CD14-positive monocyte (primary cell): ENCODE measurements at regions not wholly inside any gene's neighbourhood (a gene's known extent, or its start where the extent isn't known, plus 50 kb on each side); places are given as distances from the start of the nearest gene placed in this dataset.

ENCODE experiments used
- DNase-seq, 3 donors: peaks; one replicate each; pipeline ENCODE4 v3.0.0-alpha.2; 2011 to 2022
- H2AFZ ChIP-seq: 2 replicates; pipeline ENCODE4 v1.6.0; 2012; ENCODE audit warnings: mild to moderate bottlenecking, low read depth, low read length, inconsistent platforms; ENCODE audit not compliant: insufficient read depth, poor library complexity, severe bottlenecking
- H3K27ac ChIP-seq, 2 donors: 1 replicate in 1 of 2; 2 replicates in 1 of 2; pipeline ENCODE4 v1.5.1; 2012 to 2013; ENCODE audit warnings: low read length in 2 of 2, control low read depth in 1 of 2, inconsistent platforms in 1 of 2, low read depth in 1 of 2, mild to moderate bottlenecking in 1 of 2
- H3K27me3 ChIP-seq, 2 donors: one replicate each; pipeline versions ENCODE4 v1.6.0 to v1.6.1; 2011 to 2013; ENCODE audit warnings: low read length in 2 of 2; ENCODE audit not compliant: control insufficient read depth in 2 of 2, insufficient read depth in 2 of 2
- H3K36me3 ChIP-seq, 2 donors: replicated peaks in 1 of 2; 1 replicate in 1 of 2; 2 replicates in 1 of 2; pipeline versions ENCODE4 v1.5.1 to v1.6.1; 2012 to 2013; ENCODE audit warnings: low read length in 2 of 2, control low read depth in 1 of 2, inconsistent platforms in 1 of 2, mild to moderate bottlenecking in 1 of 2; ENCODE audit not compliant: insufficient read depth in 2 of 2, control insufficient read depth in 1 of 2
- H3K4me1 ChIP-seq, 2 donors: 1 replicate in 1 of 2; 2 replicates in 1 of 2; pipeline versions ENCODE4 v1.5.1 to v1.6.1; 2012 to 2013; ENCODE audit warnings: low read length in 2 of 2, control low read depth in 1 of 2, inconsistent platforms in 1 of 2, mild to moderate bottlenecking in 1 of 2, moderate library complexity in 1 of 2; ENCODE audit not compliant: insufficient read depth in 2 of 2, control insufficient read depth in 1 of 2
- H3K4me2 ChIP-seq: replicated peaks from 2 replicates; pipeline ENCODE3; 2012; ENCODE audit warnings: low read length, moderate library complexity, mild to moderate bottlenecking; ENCODE audit not compliant: poor library complexity, severe bottlenecking; ENCODE audit errors: extremely low read depth
- H3K4me3 ChIP-seq, 3 experiments: fragments of 200-600 bp in 1 of 3; sonication (generic) in 1 of 3; replicated peaks in 1 of 3; 1 replicate in 2 of 3; 2 replicates in 1 of 3; pipeline ENCODE4 v1.5.1; 2011 to 2013; ENCODE audit warnings: low read length in 3 of 3, mild to moderate bottlenecking in 3 of 3, control low read depth in 2 of 3, low read depth in 2 of 3, inconsistent platforms in 1 of 3, moderate library complexity in 1 of 3
- H3K79me2 ChIP-seq: 2 replicates; pipeline ENCODE4 v1.6.0; 2012; ENCODE audit warnings: mild to moderate bottlenecking, control low read depth, inconsistent platforms, low read length, moderate library complexity; ENCODE audit not compliant: insufficient read depth
- H3K9ac ChIP-seq: 2 replicates; pipeline ENCODE4 v1.6.0; 2017; ENCODE audit warnings: low read length, mild to moderate bottlenecking; ENCODE audit not compliant: insufficient read depth, poor library complexity, severe bottlenecking
- H3K9me3 ChIP-seq, 2 donors: replicated peaks in 1 of 2; 1 replicate in 1 of 2; 2 replicates in 1 of 2; pipeline versions ENCODE4 v1.5.1 to v1.6.1; 2012 to 2013; ENCODE audit warnings: low read length in 2 of 2, control low read depth in 1 of 2; ENCODE audit not compliant: control insufficient read depth in 1 of 2, insufficient read depth in 1 of 2
- H4K20me1 ChIP-seq: 2 replicates; pipeline ENCODE4 v1.6.0; 2012; ENCODE audit warnings: mild to moderate bottlenecking, low read length, control low read depth, moderate library complexity; ENCODE audit not compliant: insufficient read depth
- H3K27ac Mint-ChIP-seq, 7 donors: one replicate each; pipeline ENCODE4 v1.8.0; 2020; ENCODE audit warnings: mild to moderate bottlenecking in 7 of 7, mixed read lengths in 7 of 7, moderate library complexity in 6 of 7, inconsistent platforms in 2 of 7
- H3K27me3 Mint-ChIP-seq, 3 donors: one replicate each; pipeline ENCODE4 v1.8.0; 2021 to 2022; ENCODE audit warnings: low read depth in 3 of 3, mild to moderate bottlenecking in 3 of 3, mixed read lengths in 3 of 3, moderate library complexity in 3 of 3, inconsistent platforms in 1 of 3
- H3K36me3 Mint-ChIP-seq, 2 donors: one replicate each; pipeline ENCODE4 v1.8.0; 2020; ENCODE audit warnings: mixed read lengths in 2 of 2, inconsistent platforms in 1 of 2, mild to moderate bottlenecking in 1 of 2
- H3K4me1 Mint-ChIP-seq: one replicate; pipeline ENCODE4 v1.8.0; 2020; ENCODE audit warnings: mild to moderate bottlenecking, mixed read lengths
- H3K4me3 Mint-ChIP-seq, 2 donors: one replicate each; pipeline ENCODE4 v1.8.0; 2020; ENCODE audit warnings: mild to moderate bottlenecking in 2 of 2, mixed read lengths in 2 of 2, moderate library complexity in 1 of 2
- H3K9me3 Mint-ChIP-seq, 7 donors: one replicate each; pipeline ENCODE4 v1.8.0; 2020 to 2022; ENCODE audit warnings: mixed read lengths in 7 of 7, mild to moderate bottlenecking in 6 of 7, moderate library complexity in 6 of 7, inconsistent platforms in 2 of 7
- WGBS: methylation state at CpG from one replicate; pipeline ENCODE4 v1.1.5; 2013; ENCODE audit warnings: missing lambda C conversion rate; ENCODE audit not compliant: insufficient coverage; 5-methylcytosine and 5-hydroxymethylcytosine counted together
- intact Hi-C, 2 donors: fragments of 100-400 bp; cut with micrococcal nuclease; formaldehyde crosslinking; loops; one replicate each; pipeline versions ENCODE4 v1.15.0 to v1.15.1; 2023
- TF ChIP-seq, protein P1 (sequence below): fragments of 200-600 bp; IDR thresholded peaks from one replicate; pipeline ENCODE4 v1.8.0; 2022; ENCODE audit warnings: antibody characterized with exemption, mild to moderate bottlenecking

DNA sequence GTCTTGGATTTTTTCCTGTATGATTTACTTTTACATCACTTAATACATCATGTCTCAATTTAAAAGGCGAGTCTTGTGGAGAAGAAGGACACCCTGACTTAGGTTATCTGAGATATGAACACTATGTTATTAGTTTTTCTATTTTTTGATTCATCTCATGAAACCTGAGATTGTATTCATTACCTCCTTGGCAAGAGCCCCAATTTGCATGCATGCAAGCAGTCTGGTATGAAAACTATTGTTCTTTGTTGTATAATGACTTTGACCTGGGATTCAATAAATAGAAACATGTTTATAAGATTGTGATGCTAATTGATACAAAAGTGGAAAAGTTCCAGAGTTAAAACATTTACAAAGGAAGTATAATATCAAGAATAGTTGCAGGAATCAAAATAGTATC, 576.1 kb downstream of the NOVA1 start:
- DNase-seq: no peak
- Histone ChIP-seq H2AFZ (no peak overlapping the region), H3K4me3 (no peak overlapping the region), H3K9ac (no peak overlapping the region), H4K20me1 (no peaks in the 10 kb centered on the region), H3K79me2 (no peaks in the 10 kb centered on the region), H3K36me3 (no peaks in the 10 kb centered on the region), H3K4me1 (no peaks in the 10 kb centered on the region), H3K27me3 (no peaks in the 10 kb centered on the region), H3K27ac (no peak overlapping the region), H3K4me2 (no peak overlapping the region), H3K9me3 (no peaks in the 10 kb centered on the region)
- no CpG with 5 or more reads among the region's 1 CpG for WGBS
- no peaks in the 10 kb centered on the region for H3K36me3 Mint-ChIP-seq
- H3K4me1 Mint-ChIP-seq: no peaks in the 10 kb centered on the region
- intact Hi-C loops: no loop called here
- peaks cover 0 to 3% (median 0%) of the 10 kb centered on the region in 7 donors for H3K9me3 Mint-ChIP-seq
- H3K27ac Mint-ChIP-seq: no peak overlapping the region
- H3K4me3 Mint-ChIP-seq: no peak overlapping the region
- H3K27me3 Mint-ChIP-seq: peaks cover 0 to 2% (median 0%) of the 10 kb centered on the region in 3 donors
- TF ChIP-seq, protein P1, sequence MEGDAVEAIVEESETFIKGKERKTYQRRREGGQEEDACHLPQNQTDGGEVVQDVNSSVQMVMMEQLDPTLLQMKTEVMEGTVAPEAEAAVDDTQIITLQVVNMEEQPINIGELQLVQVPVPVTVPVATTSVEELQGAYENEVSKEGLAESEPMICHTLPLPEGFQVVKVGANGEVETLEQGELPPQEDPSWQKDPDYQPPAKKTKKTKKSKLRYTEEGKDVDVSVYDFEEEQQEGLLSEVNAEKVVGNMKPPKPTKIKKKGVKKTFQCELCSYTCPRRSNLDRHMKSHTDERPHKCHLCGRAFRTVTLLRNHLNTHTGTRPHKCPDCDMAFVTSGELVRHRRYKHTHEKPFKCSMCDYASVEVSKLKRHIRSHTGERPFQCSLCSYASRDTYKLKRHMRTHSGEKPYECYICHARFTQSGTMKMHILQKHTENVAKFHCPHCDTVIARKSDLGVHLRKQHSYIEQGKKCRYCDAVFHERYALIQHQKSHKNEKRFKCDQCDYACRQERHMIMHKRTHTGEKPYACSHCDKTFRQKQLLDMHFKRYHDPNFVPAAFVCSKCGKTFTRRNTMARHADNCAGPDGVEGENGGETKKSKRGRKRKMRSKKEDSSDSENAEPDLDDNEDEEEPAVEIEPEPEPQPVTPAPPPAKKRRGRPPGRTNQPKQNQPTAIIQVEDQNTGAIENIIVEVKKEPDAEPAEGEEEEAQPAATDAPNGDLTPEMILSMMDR: no peak

GRCh38 chr14:26017270-26017669, 580.6 kb downstream of the NOVA1 start:
- H3K9ac ChIP-seq: no peak overlapping the region
- H3K36me3 ChIP-seq: no peaks in the 10 kb centered on the region
- DNase-seq: no peak
- H3K9me3 Mint-ChIP-seq: peaks cover 0 to 3% (median 0%) of the 10 kb centered on the region in 7 donors
- no peaks in the 10 kb centered on the region for H3K9me3 ChIP-seq
- H3K4me1 ChIP-seq: no peaks in the 10 kb centered on the region
- H3K27ac Mint-ChIP-seq: no peak overlapping the region
- no peaks in the 10 kb centered on the region for H4K20me1 ChIP-seq
- no peaks in the 10 kb centered on the region for H3K36me3 Mint-ChIP-seq
- TF ChIP-seq, protein P1: no peak
- H3K4me1 Mint-ChIP-seq: no peaks in the 10 kb centered on the region
- 94% methylated on average over 4 of the region's 4 CpGs for WGBS
- H2AFZ ChIP-seq: no peak overlapping the region
- no peaks in the 10 kb centered on the region for H3K79me2 ChIP-seq
- no peaks in the 10 kb centered on the region for H3K27me3 ChIP-seq
- peaks cover 0 to 2% (median 0%) of the 10 kb centered on the region in 3 donors for H3K27me3 Mint-ChIP-seq
- intact Hi-C loops: no loop called here
- no peak overlapping the region for H3K4me3 ChIP-seq
- H3K27ac ChIP-seq: no peak overlapping the region
- no peak overlapping the region for H3K4me3 Mint-ChIP-seq
- H3K4me2 ChIP-seq: no peak overlapping the region
